Right cardiac atrium (tissue), 5 donors: ENCODE measurements at regions not wholly inside any gene's neighbourhood (a gene's known extent, or its start where the extent isn't known, plus 50 kb on each side); places are given as distances from the start of the nearest gene placed in this dataset.
"Not testable (repeated sequence)": the region's sequence is repeated elsewhere in the genome, so short reads cannot be mapped to it uniquely, and the experiment has no call there.

Experiments used
- ATAC-seq, 2 donors: fragments of 200-7000 bp; cut with Tn5 transposase; one replicate each; pipeline versions ENCODE4 v1.8.0 to v1.9.1; 2020; ENCODE audit warnings: moderate library complexity in 2 of 2, mild to moderate bottlenecking in 1 of 2
- DNase-seq, 3 donors: peaks; one replicate each; pipeline ENCODE4 v3.0.0-alpha.2; 2020
- H3K27ac ChIP-seq: one replicate; pipeline ENCODE4 v1.5.1; 2013; ENCODE audit warnings: mild to moderate bottlenecking, low read length, control low read depth, moderate library complexity
- H3K27me3 ChIP-seq: one replicate; pipeline ENCODE4 v1.6.1; 2013; ENCODE audit not compliant: control insufficient read depth, insufficient read depth
- H3K4me1 ChIP-seq: one replicate; pipeline ENCODE4 v1.6.1; 2013; ENCODE audit warnings: low read length; ENCODE audit not compliant: control insufficient read depth, insufficient read depth
- H3K4me3 ChIP-seq: one replicate; pipeline ENCODE4 v1.5.1; 2013; ENCODE audit warnings: low read length, control low read depth
- H3K9me3 ChIP-seq: one replicate; pipeline ENCODE4 v1.6.1; 2013; ENCODE audit warnings: low read length; ENCODE audit not compliant: control insufficient read depth
- WGBS: extraction: QIAGEN DNeasy Blood & Tissue Kit; methylation state at CpG from one replicate; pipeline ENCODE4 v1.1.7; 2013; 5-methylcytosine and 5-hydroxymethylcytosine counted together
- intact Hi-C, 4 donors: fragments of 100-400 bp; cut with DNase I; formaldehyde crosslinking; loops; one replicate each; pipeline versions ENCODE4 v1.11.0 to v1.14.0; 2022 to 2023
- donor health status: healthy with polysubstance abuse.
- donor health status: DM: no; HTN: yes; CAD: no.
- donor health status: DM: no; HTN: no; CAD: no.
- donor health status: DM: no; HTN: yes; CAD: no; lungs with severe emphysema.
- donor health status: DM: yes; HTN: yes; CAD: no.

GRCh38 chr10:2205406-2205805 lies 468.1 kb upstream of the ADARB2 start:
- intact Hi-C loops = no loop called here
- no peaks in the 10 kb centered on the region for H3K9me3 ChIP-seq
- DNase-seq = no peak
- no peak overlapping the region for H3K4me3 ChIP-seq
- no peak overlapping the region for H3K27ac ChIP-seq
- no peak for ATAC-seq
- H3K27me3 ChIP-seq = peaks cover 2% of the 10 kb centered on the region
- H3K4me1 ChIP-seq = no peaks in the 10 kb centered on the region
- WGBS = 67% methylated on average over 2 of the region's 2 CpGs

- ATAC-seq = no peak
- H3K27ac ChIP-seq = no peak overlapping the region
- intact Hi-C loops = no loop called here
- no peaks in the 10 kb centered on the region for H3K4me1 ChIP-seq
- H3K9me3 ChIP-seq = peaks cover 2% of the 10 kb centered on the region
- WGBS = 64% methylated on average over 8 of the region's 8 CpGs
- no peaks in the 10 kb centered on the region for H3K27me3 ChIP-seq
- no peak for DNase-seq
- no peak overlapping the region for H3K4me3 ChIP-seq
Measured at GRCh38 chr10:2202401-2202800, 465.1 kb upstream of the ADARB2 start.

- intact Hi-C loops = no loop called here
- peaks cover 2% of the 10 kb centered on the region for H3K9me3 ChIP-seq
- H3K4me1 ChIP-seq = no peaks in the 10 kb centered on the region
- no peaks in the 10 kb centered on the region for H3K27me3 ChIP-seq
- no peak for ATAC-seq
- H3K27ac ChIP-seq = no peak overlapping the region
- DNase-seq = no peak
- H3K4me3 ChIP-seq = no peak overlapping the region
- WGBS = 85% methylated on average over 6 of the region's 6 CpGs
Measured at GRCh38 chr10:2201534-2202099, 464.3 kb upstream of the ADARB2 start.

GRCh38 chr10:2197663-2198062 lies 460.3 kb upstream of the ADARB2 start:
- H3K9me3 ChIP-seq = peaks cover 2% of the 10 kb centered on the region
- H3K27me3 ChIP-seq = no peaks in the 10 kb centered on the region
- ATAC-seq (no peak), DNase-seq (no peak)
- no peak overlapping the region for H3K4me3 ChIP-seq
- no peak overlapping the region for H3K27ac ChIP-seq
- H3K4me1 ChIP-seq = no peaks in the 10 kb centered on the region
- intact Hi-C loops = no loop called here

- Histone ChIP-seq H3K4me1 (no peaks in the 10 kb centered on the region), H3K27me3 (no peaks in the 10 kb centered on the region), H3K4me3 (no peak overlapping the region), H3K9me3 (peaks cover 2% of the 10 kb centered on the region), H3K27ac (no peak overlapping the region)
- DNase-seq (no peak), ATAC-seq (no peak)
- WGBS = 68% methylated on average over 4 of the region's 4 CpGs
- intact Hi-C loops = no loop called here
Measured at GRCh38 chr10:2196272-2196671, 458.9 kb upstream of the ADARB2 start.

- H3K4me1 ChIP-seq, H3K27ac ChIP-seq, ATAC-seq, H3K27me3 ChIP-seq, intact Hi-C loops, DNase-seq, H3K4me3 ChIP-seq, H3K9me3 ChIP-seq: not testable (repeated sequence)
- whole genome bisulfite sequencing = 62% methylated on average over 4 of the region's 4 CpGs
Measured at GRCh38 chr10:2189356-2189755, 452.0 kb upstream of the ADARB2 start.

GRCh38 chr10:2188371-2188770 lies 451.0 kb upstream of the ADARB2 start:
- no peak overlapping the region for H3K27ac ChIP-seq
- intact Hi-C loops = no loop called here
- H3K27me3 ChIP-seq = no peaks in the 10 kb centered on the region
- DNase-seq (no peak), ATAC-seq (no peak)
- H3K4me3 ChIP-seq = no peak overlapping the region
- H3K4me1 ChIP-seq = no peaks in the 10 kb centered on the region
- peaks cover under 1% of the 10 kb centered on the region for H3K9me3 ChIP-seq
- WGBS = 74% methylated on average over 4 of the region's 4 CpGs

- H3K9me3 ChIP-seq = no peaks in the 10 kb centered on the region
- no peak overlapping the region for H3K4me3 ChIP-seq
- H3K27me3 ChIP-seq = no peaks in the 10 kb centered on the region
- H3K4me1 ChIP-seq = no peaks in the 10 kb centered on the region
- WGBS = 66% methylated on average over 2 of the region's 2 CpGs
- no peak for ATAC-seq
- DNase-seq = no peak
- no peak overlapping the region for H3K27ac ChIP-seq
- intact Hi-C loops = no loop called here
Measured at GRCh38 chr10:2173327-2173726, 436.0 kb upstream of the ADARB2 start.

GRCh38 chr10:2165771-2166460 lies 428.6 kb upstream of the ADARB2 start:
- Histone ChIP-seq H3K27me3 (no peaks in the 10 kb centered on the region), H3K27ac (no peak overlapping the region), H3K4me1 (no peaks in the 10 kb centered on the region), H3K4me3 (no peak overlapping the region), H3K9me3 (no peaks in the 10 kb centered on the region)
- ATAC-seq = no peak
- DNase-seq = no peak
- intact Hi-C loops = no loop called here
- 68% methylated on average over 18 of the region's 18 CpGs for WGBS

GRCh38 chr10:2150288-2150687 lies 413.0 kb upstream of the ADARB2 start:
- Histone ChIP-seq H3K4me1 (no peaks in the 10 kb centered on the region), H3K4me3 (no peak overlapping the region), H3K27me3 (no peaks in the 10 kb centered on the region), H3K27ac (no peak overlapping the region), H3K9me3 (no peaks in the 10 kb centered on the region)
- DNase-seq (no peak), ATAC-seq (no peak)
- intact Hi-C loops = no loop called here
- WGBS = 79% methylated on average over 4 of the region's 4 CpGs

- Histone ChIP-seq H3K4me3 (no peak overlapping the region), H3K9me3 (no peaks in the 10 kb centered on the region), H3K27ac (no peak overlapping the region), H3K27me3 (no peaks in the 10 kb centered on the region), H3K4me1 (no peaks in the 10 kb centered on the region)
- 42% methylated on average over 18 of the region's 18 CpGs for WGBS
- no peak for ATAC-seq
- no peak for DNase-seq
- intact Hi-C loops = no loop called here
Measured at GRCh38 chr10:2145926-2146478, 408.7 kb upstream of the ADARB2 start.
